HG03354 (cell line): ENCODE measurements at regions not wholly inside any gene's neighbourhood (a gene's known extent, or its start where the extent isn't known, plus 50 kb on each side); places are given as distances from the start of the nearest gene placed in this dataset.
"Not testable (repeated sequence)": the region's sequence is repeated elsewhere in the genome, so short reads cannot be mapped to it uniquely, and the experiment has no call there.

Experiments used
- ATAC-seq: cut with Tn5 transposase; IDR thresholded peaks from one replicate; pipeline ENCODE4 v1.9.1; 2021; ENCODE audit warnings: mild to moderate bottlenecking; ENCODE audit not compliant: unreplicated experiment, poor library complexity, severe bottlenecking

GRCh38 chr9:40097992-40098391, 742.5 kb downstream of the SPATA31A1 start:
- ATAC-seq = not testable (repeated sequence)

- ATAC-seq = peak; percentile 77
Observed at GRCh38 chr9:40106003-40106782, 750.7 kb downstream of the SPATA31A1 start.

GRCh38 chr9:40106783-40107248, 751.3 kb downstream of the SPATA31A1 start:
- ATAC-seq = not testable (repeated sequence)

GRCh38 chr9:40107251-40107650, 751.8 kb downstream of the SPATA31A1 start:
- not testable (repeated sequence) for ATAC-seq

GRCh38 chr9:40108465-40108864, 753.0 kb downstream of the SPATA31A1 start:
- not testable (repeated sequence) for ATAC-seq

- ATAC-seq = not testable (repeated sequence)
Observed at GRCh38 chr9:40110751-40111150, 755.3 kb downstream of the SPATA31A1 start.

GRCh38 chr9:40111571-40111970, 756.1 kb downstream of the SPATA31A1 start:
- ATAC-seq = not testable (repeated sequence)

- ATAC-seq = not testable (repeated sequence)
Observed at GRCh38 chr9:40130598-40130997, 775.1 kb downstream of the SPATA31A1 start.

- ATAC-seq = peak; percentile 89
Observed at GRCh38 chr9:40169204-40169603, 813.7 kb downstream of the SPATA31A1 start.

- ATAC-seq = not testable (repeated sequence)
Observed at GRCh38 chr9:40173316-40173715, 817.8 kb downstream of the SPATA31A1 start.

- not testable (repeated sequence) for ATAC-seq
Observed at GRCh38 chr9:40174035-40174434, 818.6 kb downstream of the SPATA31A1 start.

GRCh38 chr9:40177403-40177802, 821.9 kb downstream of the SPATA31A1 start:
- not testable (repeated sequence) for ATAC-seq

- ATAC-seq = not testable (repeated sequence)
Observed at GRCh38 chr9:40191403-40191802, 835.9 kb downstream of the SPATA31A1 start.

- not testable (repeated sequence) for ATAC-seq
Observed at GRCh38 chr9:40192162-40192561, 836.7 kb downstream of the SPATA31A1 start.

- ATAC-seq = not testable (repeated sequence)
Observed at GRCh38 chr9:40196165-40196714, 840.8 kb downstream of the SPATA31A1 start.

GRCh38 chr9:40196803-40197202, 841.3 kb downstream of the SPATA31A1 start:
- ATAC-seq = not testable (repeated sequence)

- ATAC-seq = not testable (repeated sequence)
Observed at GRCh38 chr9:40221596-40222233, 866.2 kb downstream of the SPATA31A1 start.

GRCh38 chr9:40222617-40223200, 867.2 kb downstream of the SPATA31A1 start:
- not testable (repeated sequence) for ATAC-seq

GRCh38 chr9:40223353-40223752, 867.9 kb downstream of the SPATA31A1 start:
- not testable (repeated sequence) for ATAC-seq
